HG03280 (cell line): ENCODE measurements at regions not wholly inside any gene's neighbourhood (a gene's known extent, or its start where the extent isn't known, plus 50 kb on each side); places are given as distances from the start of the nearest gene placed in this dataset.
A peak's percentile ranks its signal among the peaks of the same experiment; 100 is the strongest.

Experiments
- ATAC-seq: cut with Tn5 transposase; IDR thresholded peaks from one replicate; pipeline ENCODE4 v1.9.1; 2021; ENCODE audit warnings: mild to moderate bottlenecking, moderate library complexity; ENCODE audit not compliant: unreplicated experiment

GRCh38 chrX:42725196-42725595 lies 52.8 kb downstream of the PPP1R2C start:
- no peak for ATAC-seq

GRCh38 chrX:42720209-42720608 lies 57.8 kb downstream of the PPP1R2C start:
- no peak for ATAC-seq

DNA sequence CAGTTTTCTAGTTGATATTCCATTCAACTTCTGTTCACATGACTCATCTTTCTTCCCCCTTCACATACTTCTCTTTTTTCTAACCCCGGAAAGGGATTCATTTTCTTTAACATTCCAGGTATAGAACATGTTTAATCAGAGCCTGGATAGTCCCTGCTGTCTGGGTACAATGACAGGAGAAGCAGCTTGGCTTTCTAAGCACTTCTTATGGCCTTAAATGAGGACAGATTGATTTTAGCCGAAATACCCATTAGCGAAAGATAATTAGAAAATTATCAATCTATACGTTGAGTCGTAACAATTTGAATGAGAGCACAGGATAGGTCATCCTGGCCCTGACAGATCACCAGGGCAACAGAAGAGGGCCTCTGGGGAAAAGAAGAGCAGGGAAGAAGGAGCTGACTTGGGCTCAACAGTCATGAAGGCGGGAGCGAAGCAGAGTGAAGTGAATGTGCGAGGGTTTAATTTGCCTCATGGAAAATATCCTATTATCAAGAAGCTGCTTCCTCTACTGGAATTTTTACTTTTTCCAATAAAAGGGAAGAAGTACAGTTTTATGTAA lies 62.2 kb downstream of the PPP1R2C start:
- ATAC-seq = no peak

DNA sequence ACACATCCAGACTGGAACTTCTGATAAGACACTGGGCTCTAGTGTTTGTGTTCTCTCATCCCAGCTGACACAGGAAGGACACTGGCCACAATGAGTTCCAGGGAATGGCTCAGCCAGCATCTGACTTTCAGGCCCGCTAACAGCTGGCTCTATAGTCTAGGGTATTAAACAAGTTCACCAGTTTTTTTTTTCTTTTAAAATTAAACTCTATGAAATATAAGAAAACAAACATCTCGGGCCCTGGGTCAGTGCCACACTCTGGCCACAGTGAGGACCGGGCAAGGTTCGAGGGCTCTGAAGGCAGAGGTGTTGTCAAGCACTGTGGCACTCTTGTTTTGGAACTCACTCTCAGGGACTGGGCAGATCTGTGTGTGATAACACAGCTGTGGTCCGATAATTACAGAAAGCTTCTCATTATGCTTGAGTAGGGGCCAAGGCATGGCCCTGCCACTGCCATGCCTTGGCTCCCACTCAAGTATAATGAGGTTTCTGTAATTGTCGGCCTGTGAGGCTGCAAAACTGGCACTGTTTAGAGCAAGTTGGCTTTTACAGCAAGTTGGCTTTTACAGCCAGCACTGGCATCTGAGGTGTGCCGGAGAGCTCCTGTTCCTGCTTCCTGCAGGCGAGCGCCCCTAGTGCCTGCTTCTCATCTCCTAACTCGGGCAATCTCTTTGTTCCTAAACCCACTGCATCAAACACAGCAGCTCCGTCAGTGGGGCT lies 62.8 kb downstream of the PPP1R2C start:
- peak; percentile 74 for ATAC-seq

GRCh38 chrX:42710452-42710851 lies 67.5 kb downstream of the PPP1R2C start:
- ATAC-seq = no peak

DNA sequence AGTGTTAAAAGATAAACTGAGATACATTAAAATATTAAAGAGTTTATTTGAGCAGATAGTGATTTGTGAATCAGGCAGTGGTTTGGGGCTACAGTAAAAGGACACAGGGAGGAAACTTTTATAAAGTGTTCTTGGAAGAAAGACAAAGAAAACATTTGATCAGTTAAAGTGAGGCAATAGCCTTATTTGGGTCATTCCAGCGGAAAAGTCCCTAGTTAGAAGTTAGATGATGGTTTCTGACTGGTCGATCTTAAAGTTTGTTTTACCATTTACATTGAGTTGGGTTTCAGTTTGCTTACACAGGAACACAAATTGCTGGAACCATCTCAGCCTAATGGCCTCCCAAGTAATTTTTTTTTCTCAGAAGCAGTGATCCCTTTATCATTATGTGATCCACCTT lies 69.7 kb downstream of the PPP1R2C start:
- no peak for ATAC-seq

GRCh38 chrX:42707742-42708141 lies 70.2 kb downstream of the PPP1R2C start:
- no peak for ATAC-seq

GRCh38 chrX:42704454-42704853 lies 73.5 kb downstream of the PPP1R2C start:
- no peak for ATAC-seq

- ATAC-seq = no peak
Measured at GRCh38 chrX:42697544-42697943, 80.4 kb downstream of the PPP1R2C start.

GRCh38 chrX:42696536-42697124 lies 81.3 kb downstream of the PPP1R2C start:
- ATAC-seq = no peak

GRCh38 chrX:42695800-42696358 lies 82.1 kb downstream of the PPP1R2C start:
- no peak for ATAC-seq

GRCh38 chrX:42694260-42694815 lies 83.6 kb downstream of the PPP1R2C start:
- no peak for ATAC-seq

DNA sequence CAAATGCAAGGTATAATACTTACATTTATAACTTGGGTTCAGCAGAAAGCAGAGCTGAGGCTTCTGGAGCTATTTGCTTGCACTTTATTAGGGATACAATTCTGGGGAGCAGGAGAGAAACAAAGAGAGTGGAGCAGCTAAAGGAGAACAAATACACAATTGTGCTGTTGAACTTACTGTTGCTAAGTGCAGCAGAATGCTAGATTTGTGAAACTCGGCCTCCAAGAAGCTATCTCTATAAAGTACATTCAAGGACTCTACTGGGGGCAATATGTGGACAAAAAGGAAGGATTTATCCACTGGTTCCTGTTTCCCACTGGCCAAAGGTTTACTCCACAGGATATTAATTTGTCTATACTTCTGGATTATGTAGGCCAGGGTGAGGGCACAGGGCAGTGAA lies 86.8 kb downstream of the PPP1R2C start:
- no peak for ATAC-seq

DNA sequence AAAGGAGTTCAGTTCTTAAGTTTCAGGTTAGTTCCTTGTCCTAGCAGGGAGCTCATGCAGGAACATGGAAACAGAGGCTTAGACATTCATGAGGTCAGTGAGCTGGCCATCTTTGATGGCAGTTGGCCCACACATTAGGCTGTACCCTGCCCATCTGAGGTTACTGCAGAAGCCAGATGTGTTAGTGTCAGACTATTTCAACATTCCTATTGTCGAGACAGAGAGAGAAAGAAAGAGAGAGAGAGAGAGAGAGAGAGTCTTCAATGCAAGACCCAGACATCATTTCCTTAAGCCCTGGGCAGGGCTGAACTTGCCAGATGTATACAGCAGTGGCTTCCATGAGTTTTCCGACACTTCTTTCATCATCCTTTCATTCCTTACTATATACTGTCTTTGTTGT lies 91.3 kb downstream of the PPP1R2C start:
- ATAC-seq = no peak

- no peak for ATAC-seq
Measured at GRCh38 chrX:42686296-42686695, 91.7 kb downstream of the PPP1R2C start.

DNA sequence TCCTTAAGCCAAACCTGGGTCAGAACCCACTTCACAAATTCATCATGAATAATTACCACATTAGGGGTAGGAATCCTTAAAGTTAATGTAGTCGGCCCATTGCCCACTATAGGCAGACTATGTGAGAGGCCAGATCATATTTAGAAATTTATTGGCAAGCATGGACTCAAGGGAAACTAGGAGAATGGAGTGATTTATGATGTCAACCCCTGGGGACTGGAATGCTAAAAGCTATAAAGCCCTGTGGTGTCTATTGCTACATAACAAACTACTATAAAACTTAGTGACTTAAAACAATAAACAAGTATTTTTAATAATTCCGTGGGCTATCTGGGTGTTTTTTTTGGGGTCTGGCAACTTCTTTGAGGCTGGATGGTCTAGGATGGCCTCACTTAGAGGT lies 93.9 kb downstream of the PPP1R2C start:
- ATAC-seq = no peak

- no peak for ATAC-seq
Measured at GRCh38 chrX:42680666-42681065, 97.3 kb downstream of the PPP1R2C start.

GRCh38 chrX:42678133-42678532 lies 99.8 kb downstream of the PPP1R2C start:
- no peak for ATAC-seq

- no peak for ATAC-seq
Measured at GRCh38 chrX:42673301-42673810, 104.6 kb downstream of the PPP1R2C start.

GRCh38 chrX:42664680-42665079 lies 113.3 kb downstream of the PPP1R2C start:
- no peak for ATAC-seq

GRCh38 chrX:42628471-42628870 lies 149.5 kb downstream of the PPP1R2C start:
- no peak for ATAC-seq

- no peak for ATAC-seq
Measured at GRCh38 chrX:42627891-42628290, 150.1 kb downstream of the PPP1R2C start.
